Osteocyte (in vitro differentiated cells): ENCODE measurements at regions not wholly inside any gene's neighbourhood (a gene's known extent, or its start where the extent isn't known, plus 50 kb on each side); places are given as distances from the start of the nearest gene placed in this dataset.

Experiments used
- DNase-seq: peaks from one replicate; pipeline ENCODE4 v3.0.0; 2021; ENCODE audit warnings: mixed read lengths; ENCODE audit not compliant: unreplicated experiment; ENCODE audit errors: extremely low spot score
- H3K27ac Mint-ChIP-seq: one replicate; pipeline ENCODE4 v1.8.0; 2021; ENCODE audit warnings: mild to moderate bottlenecking, mixed read lengths; ENCODE audit not compliant: unreplicated experiment
- H3K27me3 Mint-ChIP-seq: one replicate; pipeline ENCODE4 v1.8.0; 2021; ENCODE audit warnings: mixed read lengths; ENCODE audit not compliant: unreplicated experiment
- H3K36me3 Mint-ChIP-seq: one replicate; pipeline ENCODE4 v1.8.0; 2021; ENCODE audit warnings: mixed read lengths; ENCODE audit not compliant: unreplicated experiment
- H3K4me1 Mint-ChIP-seq: one replicate; pipeline ENCODE4 v1.8.0; 2021; ENCODE audit warnings: mixed read lengths; ENCODE audit not compliant: unreplicated experiment
- H3K4me3 Mint-ChIP-seq: one replicate; pipeline ENCODE4 v1.8.0; 2021; ENCODE audit warnings: mild to moderate bottlenecking, moderate library complexity, mixed read lengths; ENCODE audit not compliant: unreplicated experiment
- H3K9me3 Mint-ChIP-seq: one replicate; pipeline ENCODE4 v1.8.0; 2021; ENCODE audit warnings: mixed read lengths; ENCODE audit not compliant: unreplicated experiment
- CTCF ChIP-seq: fragments of 200-600 bp; sonication (generic); IDR thresholded peaks from 2 replicates; pipeline ENCODE4 v1.5.0; 2021; ENCODE audit warnings: antibody characterized with exemption, mild to moderate bottlenecking, moderate library complexity

GRCh38 chr3:146974001-146974400, 368.9 kb upstream of the PLSCR5 start:
- Mint-ChIP-seq H3K27me3 (no peaks in the 10 kb centered on the region), H3K4me3 (no peak overlapping the region), H3K36me3 (no peaks in the 10 kb centered on the region), H3K4me1 (peaks cover 5% of the 10 kb centered on the region), H3K27ac (no peak overlapping the region), H3K9me3 (peaks cover 8% of the 10 kb centered on the region)
- DNase-seq: no peak
- no peak for TF ChIP-seq CTCF

GRCh38 chr3:146972726-146973125, 367.6 kb upstream of the PLSCR5 start:
- H3K9me3 Mint-ChIP-seq: peaks cover 12% of the 10 kb centered on the region
- DNase-seq: no peak
- H3K36me3 Mint-ChIP-seq: no peaks in the 10 kb centered on the region
- H3K4me1 Mint-ChIP-seq: peaks cover 17% of the 10 kb centered on the region
- no peak for TF ChIP-seq CTCF
- H3K27ac Mint-ChIP-seq: no peak overlapping the region
- no peak overlapping the region for H3K4me3 Mint-ChIP-seq
- no peaks in the 10 kb centered on the region for H3K27me3 Mint-ChIP-seq

DNA sequence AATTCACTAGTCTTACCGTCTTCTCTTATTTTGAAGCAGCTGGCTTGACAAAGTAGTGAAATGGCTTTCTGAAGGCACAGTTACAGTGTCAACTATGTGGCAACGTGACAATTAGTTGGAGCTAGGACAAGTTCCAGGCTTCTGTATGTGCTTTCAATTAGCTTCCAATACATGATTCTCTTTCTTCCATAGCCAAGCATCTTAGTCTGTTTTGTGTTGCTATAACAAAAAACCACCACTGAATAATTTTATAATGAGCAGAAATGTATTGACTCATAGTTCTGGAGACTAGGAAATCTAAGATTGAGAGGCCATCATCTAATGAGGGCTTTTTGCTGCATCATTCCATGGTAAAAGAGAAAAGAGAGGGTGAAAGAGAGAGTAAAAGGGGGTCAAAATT, 365.1 kb upstream of the PLSCR5 start:
- TF ChIP-seq CTCF: no peak
- Mint-ChIP-seq H3K4me1 (peaks cover 22% of the 10 kb centered on the region), H3K9me3 (peaks cover 7% of the 10 kb centered on the region), H3K27me3 (no peaks in the 10 kb centered on the region), H3K4me3 (no peak overlapping the region), H3K27ac (no peak overlapping the region), H3K36me3 (no peaks in the 10 kb centered on the region)
- DNase-seq: no peak

GRCh38 chr3:146969356-146969755, 364.2 kb upstream of the PLSCR5 start:
- TF ChIP-seq CTCF: no peak
- no peak for DNase-seq
- Mint-ChIP-seq H3K27ac (peak overlapping the region; percentile 61), H3K9me3 (peaks cover 7% of the 10 kb centered on the region), H3K36me3 (no peaks in the 10 kb centered on the region), H3K4me3 (no peak overlapping the region), H3K4me1 (peaks cover 22% of the 10 kb centered on the region), H3K27me3 (no peaks in the 10 kb centered on the region)

DNA sequence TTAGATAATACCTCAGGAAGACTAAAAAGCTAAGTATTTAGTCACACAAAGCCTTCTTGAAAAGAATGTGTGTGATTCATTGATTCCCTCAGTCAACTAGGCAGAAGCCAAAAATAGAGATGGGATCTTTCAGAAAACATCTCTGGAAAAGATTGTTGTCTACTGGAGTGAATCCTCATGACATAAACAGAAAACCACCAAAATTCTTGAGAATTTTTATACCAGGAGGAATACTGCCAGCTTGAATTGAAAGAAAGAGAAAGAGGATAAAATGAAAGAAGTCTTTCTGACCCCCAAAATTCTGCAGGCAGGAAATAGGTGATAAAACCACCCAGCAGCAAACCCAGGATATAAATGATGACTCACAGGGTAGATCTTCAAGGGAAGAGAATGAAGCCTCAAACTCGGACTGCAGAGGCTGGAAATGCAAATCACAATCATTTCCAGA, 363.1 kb upstream of the PLSCR5 start:
- H3K4me1 Mint-ChIP-seq: peaks cover 22% of the 10 kb centered on the region
- no peaks in the 10 kb centered on the region for H3K36me3 Mint-ChIP-seq
- H3K4me3 Mint-ChIP-seq: no peak overlapping the region
- no peak for DNase-seq
- peak overlapping the region; percentile 61 for H3K27ac Mint-ChIP-seq
- H3K9me3 Mint-ChIP-seq: peaks cover 12% of the 10 kb centered on the region
- H3K27me3 Mint-ChIP-seq: no peaks in the 10 kb centered on the region
- no peak for TF ChIP-seq CTCF
